ENCODE measurements at regions not wholly inside any gene's neighbourhood (a gene's known extent, or its start where the extent isn't known, plus 50 kb on each side); places are given as distances from the start of the nearest gene placed in this dataset.

DNA sequence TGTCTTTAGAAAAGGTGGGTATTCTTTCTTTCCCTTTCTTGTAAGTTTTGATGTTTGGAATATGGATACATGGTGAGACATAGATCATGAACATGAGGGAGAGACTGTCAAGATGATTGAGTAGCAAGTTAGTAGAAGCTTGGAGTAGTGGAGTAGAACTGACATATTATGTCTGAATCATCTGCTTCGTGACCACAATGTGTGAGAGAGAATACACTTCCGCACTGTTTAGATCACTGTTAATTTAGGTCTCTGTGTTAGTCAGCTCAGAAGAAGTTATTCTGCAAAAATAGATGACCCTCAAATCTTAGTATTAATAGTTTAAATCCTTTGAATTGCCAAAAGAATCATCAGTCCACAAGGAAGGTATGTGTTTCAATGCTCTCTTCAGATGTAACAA, 151.0 kb downstream of the OXSM start:
- TF ChIP-seq TAF1 (IDR thresholded peaks at IDR 0.05; ENCODE audit: low read depth, low read length): no peak
- no peak for TF ChIP-seq POLR2A (IDR thresholded peaks at IDR 0.05; ENCODE audit: low read depth, low read length)
- TF ChIP-seq POLR2AphosphoS5 (IDR thresholded peaks at IDR 0.05; ENCODE audit: low read depth, low read length): no peak
- no peak for TF ChIP-seq SPI1 (IDR thresholded peaks at IDR 0.05; ENCODE audit: low read depth, low read length)

Measured in GM12891 (cell line).